PC-3 (cell line): ENCODE measurements at regions not wholly inside any gene's neighbourhood (a gene's known extent, or its start where the extent isn't known, plus 50 kb on each side); places are given as distances from the start of the nearest gene placed in this dataset.

Experiments used
- EZH2 ChIP-seq: fragments of 300-600 bp; sonication (generic); IDR thresholded peaks from one replicate; pipeline ENCODE4 v1.6.1; 2017; ENCODE audit warnings: antibody characterized with exemption, mild to moderate bottlenecking, low read length; ENCODE audit not compliant: unreplicated experiment
- EZH2phosphoT487 ChIP-seq: fragments of 300-600 bp; sonication (generic); IDR thresholded peaks from 2 replicates; pipeline ENCODE4 v1.6.1; 2018; ENCODE audit warnings: mild to moderate bottlenecking, antibody characterized with exemption, low read length, borderline replicate concordance
- TF ChIP-seq, protein P1 (sequence below): fragments of 300-600 bp; sonication (generic); conservative IDR thresholded peaks from 2 replicates; pipeline ENCODE4 v1.5.1; 2017; ENCODE audit warnings: antibody characterized with exemption, low read depth, mild to moderate bottlenecking, low read length

DNA sequence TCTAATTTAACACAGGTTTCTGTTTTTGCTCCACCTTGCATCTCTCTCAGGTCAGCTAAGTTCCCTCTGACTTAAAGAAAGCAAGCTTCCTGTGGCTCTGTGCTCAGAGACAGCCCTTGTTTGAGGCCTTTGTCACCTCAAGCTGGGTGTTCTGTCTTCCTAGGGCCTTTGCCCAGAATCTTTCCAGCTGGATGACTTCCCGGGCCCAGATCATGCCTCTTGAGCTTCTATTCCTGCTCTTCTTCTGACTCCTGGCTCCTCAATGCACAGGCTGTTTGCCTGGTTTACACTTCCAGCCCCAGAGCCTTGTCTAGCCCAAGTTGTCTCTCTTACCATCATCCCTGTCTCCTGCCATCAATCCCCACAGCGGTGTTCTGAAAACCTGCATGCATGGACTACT is 300.6 kb downstream of the VPS13C start:
- TF ChIP-seq, protein P1, sequence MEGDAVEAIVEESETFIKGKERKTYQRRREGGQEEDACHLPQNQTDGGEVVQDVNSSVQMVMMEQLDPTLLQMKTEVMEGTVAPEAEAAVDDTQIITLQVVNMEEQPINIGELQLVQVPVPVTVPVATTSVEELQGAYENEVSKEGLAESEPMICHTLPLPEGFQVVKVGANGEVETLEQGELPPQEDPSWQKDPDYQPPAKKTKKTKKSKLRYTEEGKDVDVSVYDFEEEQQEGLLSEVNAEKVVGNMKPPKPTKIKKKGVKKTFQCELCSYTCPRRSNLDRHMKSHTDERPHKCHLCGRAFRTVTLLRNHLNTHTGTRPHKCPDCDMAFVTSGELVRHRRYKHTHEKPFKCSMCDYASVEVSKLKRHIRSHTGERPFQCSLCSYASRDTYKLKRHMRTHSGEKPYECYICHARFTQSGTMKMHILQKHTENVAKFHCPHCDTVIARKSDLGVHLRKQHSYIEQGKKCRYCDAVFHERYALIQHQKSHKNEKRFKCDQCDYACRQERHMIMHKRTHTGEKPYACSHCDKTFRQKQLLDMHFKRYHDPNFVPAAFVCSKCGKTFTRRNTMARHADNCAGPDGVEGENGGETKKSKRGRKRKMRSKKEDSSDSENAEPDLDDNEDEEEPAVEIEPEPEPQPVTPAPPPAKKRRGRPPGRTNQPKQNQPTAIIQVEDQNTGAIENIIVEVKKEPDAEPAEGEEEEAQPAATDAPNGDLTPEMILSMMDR = no peak
- no peak for TF ChIP-seq EZH2
- TF ChIP-seq EZH2phosphoT487 = no peak
